Pancreas (tissue), 10 donors: ENCODE measurements at regions not wholly inside any gene's neighbourhood (a gene's known extent, or its start where the extent isn't known, plus 50 kb on each side); places are given as distances from the start of the nearest gene placed in this dataset.
"Not testable (repeated sequence)": the region's sequence is repeated elsewhere in the genome, so short reads cannot be mapped to it uniquely, and the experiment has no call there.

Source experiments
- ATAC-seq, 4 donors: fragments of 200-7000 bp; cut with Tn5 transposase; one replicate each; pipeline versions ENCODE4 v1.8.0 to v1.9.1; 2020; ENCODE audit warnings: mild to moderate bottlenecking in 4 of 4, moderate library complexity in 4 of 4
- DNase-seq, 6 donors: peaks; one replicate each; pipeline ENCODE4 v3.0.0-alpha.2; 2020
- FAIRE-seq: peaks from 2 replicates; lab custom pipeline; 2012; peaks lifted over from hg19 to GRCh38; lab: Jason Lieb, UNC
- H3K27ac ChIP-seq, 4 donors: fragments of 200-600 bp; sonication (generic); 1 replicate in 3 of 4; 2 replicates in 1 of 4; pipeline versions ENCODE4 v1.5.0 to v1.8.0; 2020
- H3K27me3 ChIP-seq, 4 donors: fragments of 200-600 bp; one replicate each; pipeline ENCODE4 v1.8.0; 2021
- H3K36me3 ChIP-seq, 3 donors: fragments of 200-600 bp; sonication (generic) in 1 of 3; one replicate each; pipeline versions ENCODE4 v1.5.0 to v1.8.0; 2020 to 2021
- H3K4me1 ChIP-seq, 3 donors: fragments of 200-600 bp; one replicate each; pipeline ENCODE4 v1.8.0; 2021
- H3K4me3 ChIP-seq, 4 donors: fragments of 200-600 bp; sonication (generic) in 2 of 4; one replicate each; pipeline versions ENCODE4 v1.5.0 to v1.8.0; 2020 to 2021
- H3K9me3 ChIP-seq, 4 donors: fragments of 200-600 bp; one replicate each; pipeline ENCODE4 v1.8.0; 2021
- CTCF ChIP-seq, 4 donors: fragments of 200-600 bp; sonication (generic) in 3 of 4; IDR thresholded peaks; one replicate each; pipeline versions ENCODE4 v1.5.0 to v1.8.0; 2021; ENCODE audit warnings: antibody characterized with exemption in 4 of 4
- WGBS, 2 donors: extraction: QIAGEN DNeasy Blood & Tissue Kit; methylation state at CpG; one replicate each; pipeline ENCODE4 v1.1.7; 2013; 5-methylcytosine and 5-hydroxymethylcytosine counted together
- intact Hi-C, 3 donors: fragments of 100-400 bp; cut with DNase I; formaldehyde crosslinking; loops; one replicate each; pipeline versions ENCODE4 v1.11.1 to v1.14.2; 2022
- donor health status: healthy with polysubstance abuse.
- donor health status: DM: no; HTN: no; CAD: no; lungs with moderate emphysema.
- donor health status: DM: no; HTN: no; CAD: no.
- donor health status: control.
- donor health status: control.
- donor health status: Bipolar disorder and iron deficiency.
- donor health status: DM: yes; HTN: yes; CAD: no.
- donor health status: DM: no; HTN: no; CAD: no.
- donor health status: DM: no; HTN: no; CAD: no.
- donor health status: DM: yes; HTN: yes; CAD: no.

- no peak for DNase-seq
- Histone ChIP-seq H3K27me3 (no peaks in the 10 kb centered on the region), H3K27ac (no peak overlapping the region), H3K4me1 (no peaks in the 10 kb centered on the region), H3K4me3 (no peak overlapping the region), H3K9me3 (no peaks in the 10 kb centered on the region), H3K36me3 (no peaks in the 10 kb centered on the region)
- 12 to 15% methylated on average over 7 of the region's 7 CpGs for WGBS, 2 donors
- FAIRE-seq, result no peak
- no peak for TF ChIP-seq CTCF (IDR thresholded peaks at IDR 0.05)
- intact Hi-C loops, result no loop called here
- ATAC-seq, result no peak
These were observed 281.4 kb upstream of the KCNH7 start for GRCh38 chr2:163119966-163120365.

- Histone ChIP-seq H3K9me3 (no peaks in the 10 kb centered on the region), H3K4me1 (no peaks in the 10 kb centered on the region), H3K4me3 (no peak overlapping the region), H3K27ac (no peak overlapping the region), H3K27me3 (no peaks in the 10 kb centered on the region), H3K36me3 (no peaks in the 10 kb centered on the region)
- intact Hi-C loops, result no loop called here
- WGBS, 2 donors, result 78 to 81% methylated on average over 1 of the region's 1 CpG
- TF ChIP-seq CTCF (IDR thresholded peaks at IDR 0.05), result no peak
- DNase-seq (no peak), ATAC-seq (no peak), FAIRE-seq (no peak)
These were observed 248.4 kb upstream of the KCNH7 start for GRCh38 chr2:163086940-163087339.

- ATAC-seq, H3K27ac ChIP-seq, intact Hi-C loops, DNase-seq, H3K4me1 ChIP-seq, H3K9me3 ChIP-seq, H3K36me3 ChIP-seq, H3K4me3 ChIP-seq, FAIRE-seq, H3K27me3 ChIP-seq: not testable (repeated sequence)
- 66 to 68% methylated on average over 12 of the region's 12 CpGs for WGBS, 2 donors
These were observed 246.9 kb upstream of the KCNH7 start for GRCh38 chr2:163085366-163086024.

GRCh38 chr2:163081754-163082153 lies 243.2 kb upstream of the KCNH7 start:
- intact Hi-C loops, result no loop called here
- no peaks in the 10 kb centered on the region for H3K4me1 ChIP-seq
- H3K36me3 ChIP-seq, result no peaks in the 10 kb centered on the region
- FAIRE-seq (no peak), ATAC-seq (no peak), DNase-seq (no peak)
- TF ChIP-seq CTCF (IDR thresholded peaks at IDR 0.05), result no peak
- no peaks in the 10 kb centered on the region for H3K9me3 ChIP-seq
- H3K27me3 ChIP-seq, result no peaks in the 10 kb centered on the region
- H3K27ac ChIP-seq, result no peak overlapping the region
- H3K4me3 ChIP-seq, result no peak overlapping the region

GRCh38 chr2:163077241-163077640 lies 238.7 kb upstream of the KCNH7 start:
- H3K27ac ChIP-seq, result no peak overlapping the region
- intact Hi-C loops, result no loop called here
- no peaks in the 10 kb centered on the region for H3K4me1 ChIP-seq
- TF ChIP-seq CTCF (IDR thresholded peaks at IDR 0.05), result no peak
- no peaks in the 10 kb centered on the region for H3K27me3 ChIP-seq
- no peak for ATAC-seq
- no peak for DNase-seq
- FAIRE-seq, result no peak
- H3K4me3 ChIP-seq, result no peak overlapping the region
- WGBS, 2 donors, result 8 to 23% methylated on average over 1 of the region's 1 CpG
- H3K36me3 ChIP-seq, result no peaks in the 10 kb centered on the region
- no peaks in the 10 kb centered on the region for H3K9me3 ChIP-seq
